ENCODE measurements at regions not wholly inside any gene's neighbourhood (a gene's known extent, or its start where the extent isn't known, plus 50 kb on each side); places are given as distances from the start of the nearest gene placed in this dataset.

DNA sequence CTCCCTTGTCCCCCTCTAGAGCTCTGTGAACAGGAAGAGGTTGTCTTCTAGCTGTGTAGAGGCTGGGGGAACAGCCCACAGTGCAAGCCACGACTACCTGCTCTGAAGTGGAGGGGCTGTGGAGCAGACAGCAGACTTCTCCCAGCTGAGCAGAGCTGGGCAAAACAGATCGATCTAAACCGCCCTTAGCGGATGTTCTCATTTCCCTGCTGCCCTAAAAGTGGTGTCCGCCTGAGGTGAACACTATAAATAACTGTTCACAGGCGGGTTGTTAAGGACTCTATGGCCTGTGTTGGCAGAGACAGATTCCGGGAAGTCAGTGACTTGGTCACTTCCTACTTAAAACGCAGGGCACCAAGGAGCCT, 203.2 kb downstream of the RHOU start (continued):
- TF ChIP-seq ZNF737 (CRISPR knock-in tag; IDR thresholded peaks at IDR 0.05; ENCODE audit: borderline replicate concordance), result no peak
- TF ChIP-seq RBAK (CRISPR knock-in tag; IDR thresholded peaks at IDR 0.05), result no peak
- TF ChIP-seq THYN1 (CRISPR knock-in tag; IDR thresholded peaks at IDR 0.05; ENCODE audit: borderline replicate concordance, low read depth), result no peak
- TF ChIP-seq NR2F2 (IDR thresholded peaks at IDR 0.05; ENCODE audit: borderline replicate concordance, low read depth), result no peak
- no peak for TF ChIP-seq MATR3 (CRISPR knock-in tag; IDR thresholded peaks at IDR 0.05)
- no peak for TF ChIP-seq ZNF180 (CRISPR knock-in tag; IDR thresholded peaks at IDR 0.05; ENCODE audit: borderline replicate concordance, low read depth)
- TF ChIP-seq, protein P1, sequence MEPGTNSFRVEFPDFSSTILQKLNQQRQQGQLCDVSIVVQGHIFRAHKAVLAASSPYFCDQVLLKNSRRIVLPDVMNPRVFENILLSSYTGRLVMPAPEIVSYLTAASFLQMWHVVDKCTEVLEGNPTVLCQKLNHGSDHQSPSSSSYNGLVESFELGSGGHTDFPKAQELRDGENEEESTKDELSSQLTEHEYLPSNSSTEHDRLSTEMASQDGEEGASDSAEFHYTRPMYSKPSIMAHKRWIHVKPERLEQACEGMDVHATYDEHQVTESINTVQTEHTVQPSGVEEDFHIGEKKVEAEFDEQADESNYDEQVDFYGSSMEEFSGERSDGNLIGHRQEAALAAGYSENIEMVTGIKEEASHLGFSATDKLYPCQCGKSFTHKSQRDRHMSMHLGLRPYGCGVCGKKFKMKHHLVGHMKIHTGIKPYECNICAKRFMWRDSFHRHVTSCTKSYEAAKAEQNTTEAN (CRISPR knock-in tag; conservative IDR thresholded peaks at IDR 0.05), result no peak
- no peak for TF ChIP-seq SMAD9 (CRISPR knock-in tag; IDR thresholded peaks at IDR 0.05)
- TF ChIP-seq SP140L (CRISPR knock-in tag; IDR thresholded peaks at IDR 0.05; ENCODE audit: borderline replicate concordance), result no peak
- no peak for TF ChIP-seq CAMTA2 (CRISPR knock-in tag; IDR thresholded peaks at IDR 0.05; ENCODE audit: borderline replicate concordance)
- TF ChIP-seq SP5 (CRISPR knock-in tag; IDR thresholded peaks at IDR 0.05; ENCODE audit: borderline replicate concordance, low read depth), result no peak
- TF ChIP-seq, protein P2, sequence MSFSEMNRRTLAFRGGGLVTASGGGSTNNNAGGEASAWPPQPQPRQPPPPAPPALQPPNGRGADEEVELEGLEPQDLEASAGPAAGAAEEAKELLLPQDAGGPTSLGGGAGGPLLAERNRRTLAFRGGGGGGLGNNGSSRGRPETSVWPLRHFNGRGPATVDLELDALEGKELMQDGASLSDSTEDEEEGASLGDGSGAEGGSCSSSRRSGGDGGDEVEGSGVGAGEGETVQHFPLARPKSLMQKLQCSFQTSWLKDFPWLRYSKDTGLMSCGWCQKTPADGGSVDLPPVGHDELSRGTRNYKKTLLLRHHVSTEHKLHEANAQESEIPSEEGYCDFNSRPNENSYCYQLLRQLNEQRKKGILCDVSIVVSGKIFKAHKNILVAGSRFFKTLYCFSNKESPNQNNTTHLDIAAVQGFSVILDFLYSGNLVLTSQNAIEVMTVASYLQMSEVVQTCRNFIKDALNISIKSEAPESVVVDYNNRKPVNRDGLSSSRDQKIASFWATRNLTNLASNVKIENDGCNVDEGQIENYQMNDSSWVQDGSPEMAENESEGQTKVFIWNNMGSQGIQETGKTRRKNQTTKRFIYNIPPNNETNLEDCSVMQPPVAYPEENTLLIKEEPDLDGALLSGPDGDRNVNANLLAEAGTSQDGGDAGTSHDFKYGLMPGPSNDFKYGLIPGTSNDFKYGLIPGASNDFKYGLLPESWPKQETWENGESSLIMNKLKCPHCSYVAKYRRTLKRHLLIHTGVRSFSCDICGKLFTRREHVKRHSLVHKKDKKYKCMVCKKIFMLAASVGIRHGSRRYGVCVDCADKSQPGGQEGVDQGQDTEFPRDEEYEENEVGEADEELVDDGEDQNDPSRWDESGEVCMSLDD (CRISPR knock-in tag; IDR thresholded peaks at IDR 0.05; ENCODE audit: borderline replicate concordance), result no peak
- TF ChIP-seq ZNF550 (CRISPR knock-in tag; IDR thresholded peaks at IDR 0.05; ENCODE audit: borderline replicate concordance), result no peak
- TF ChIP-seq NFKBIZ (CRISPR knock-in tag; IDR thresholded peaks at IDR 0.05), result no peak
- TF ChIP-seq, protein P3, sequence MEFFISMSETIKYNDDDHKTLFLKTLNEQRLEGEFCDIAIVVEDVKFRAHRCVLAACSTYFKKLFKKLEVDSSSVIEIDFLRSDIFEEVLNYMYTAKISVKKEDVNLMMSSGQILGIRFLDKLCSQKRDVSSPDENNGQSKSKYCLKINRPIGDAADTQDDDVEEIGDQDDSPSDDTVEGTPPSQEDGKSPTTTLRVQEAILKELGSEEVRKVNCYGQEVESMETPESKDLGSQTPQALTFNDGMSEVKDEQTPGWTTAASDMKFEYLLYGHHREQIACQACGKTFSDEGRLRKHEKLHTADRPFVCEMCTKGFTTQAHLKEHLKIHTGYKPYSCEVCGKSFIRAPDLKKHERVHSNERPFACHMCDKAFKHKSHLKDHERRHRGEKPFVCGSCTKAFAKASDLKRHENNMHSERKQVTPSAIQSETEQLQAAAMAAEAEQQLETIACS (CRISPR knock-in tag; IDR thresholded peaks at IDR 0.05), result no peak
- TF ChIP-seq, protein P4, sequence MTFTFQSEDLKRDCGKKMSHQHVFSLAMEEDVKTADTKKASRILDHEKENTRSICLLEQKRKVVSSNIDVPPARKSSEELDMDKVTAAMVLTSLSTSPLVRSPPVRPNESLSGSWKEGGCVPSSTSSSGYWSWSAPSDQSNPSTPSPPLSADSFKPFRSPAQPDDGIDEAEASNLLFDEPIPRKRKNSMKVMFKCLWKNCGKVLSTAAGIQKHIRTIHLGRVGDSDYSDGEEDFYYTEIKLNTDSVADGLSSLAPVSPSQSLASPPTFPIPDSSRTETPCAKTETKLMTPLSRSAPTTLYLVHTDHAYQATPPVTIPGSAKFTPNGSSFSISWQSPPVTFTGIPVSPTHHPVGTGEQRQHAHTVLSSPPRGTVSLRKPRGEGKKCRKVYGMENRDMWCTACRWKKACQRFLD (CRISPR knock-in tag; IDR thresholded peaks at IDR 0.05; ENCODE audit: borderline replicate concordance), result no peak
- TF ChIP-seq ZNF549 (CRISPR knock-in tag; IDR thresholded peaks at IDR 0.05), result no peak
- no peak for TF ChIP-seq ZNF564 (CRISPR knock-in tag; IDR thresholded peaks at IDR 0.05)
- TF ChIP-seq ZBTB7A (CRISPR knock-in tag; IDR thresholded peaks at IDR 0.05), result 0 out of 2 replicates have a peak, but pooled peaks have one; percentile 58
- no peak for TF ChIP-seq ZNF264 (CRISPR knock-in tag; IDR thresholded peaks at IDR 0.05)
- TF ChIP-seq ZFP82 (CRISPR knock-in tag; IDR thresholded peaks at IDR 0.05; ENCODE audit: borderline replicate concordance), result no peak
- TF ChIP-seq ZNF543 (CRISPR knock-in tag; IDR thresholded peaks at IDR 0.05), result no peak; the same call in 1 of the 2 replicates
- peak; percentile 33; the same call in 1 of the 2 replicates for TF ChIP-seq HDAC1 (CRISPR knock-in tag; IDR thresholded peaks at IDR 0.05)
- TF ChIP-seq MEF2D (CRISPR knock-in tag; IDR thresholded peaks at IDR 0.05), result peak; percentile 94
- TF ChIP-seq FOXA1 (IDR thresholded peaks at IDR 0.05), result no peak
- no peak for TF ChIP-seq FOXA1 (CRISPR knock-in tag; IDR thresholded peaks at IDR 0.05)
- TF ChIP-seq RBM39 (IDR thresholded peaks at IDR 0.05; ENCODE audit: low read depth, low read length, poor library complexity, severe bottlenecking), result no peak

Data from HepG2 (cell line).